ENCODE measurements at regions not wholly inside any gene's neighbourhood (a gene's known extent, or its start where the extent isn't known, plus 50 kb on each side); places are given as distances from the start of the nearest gene placed in this dataset.

DNA sequence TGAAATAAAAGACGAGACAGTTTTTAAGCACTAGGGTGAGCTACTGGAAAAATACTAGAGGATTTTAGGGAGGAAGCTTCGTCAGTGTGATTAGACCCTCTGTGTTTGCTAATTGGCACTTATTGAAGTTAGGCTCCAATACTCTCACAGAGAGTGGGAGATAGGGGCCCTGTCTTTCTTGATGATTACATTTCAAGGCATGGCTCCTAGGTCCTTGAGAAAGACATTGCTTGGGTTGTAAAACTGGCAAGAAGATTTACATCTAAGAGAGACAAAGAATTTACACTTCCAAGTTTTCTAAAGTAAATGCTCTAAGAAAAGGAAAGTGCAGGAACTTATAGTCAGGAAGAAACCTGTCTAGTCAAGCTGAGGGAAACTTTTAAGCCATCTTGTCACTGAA lies 183.2 kb downstream of the C12orf50 start:
- no peaks in the 10 kb centered on the region for H3K9me3 Mint-ChIP-seq
- H3K4me3 ChIP-seq (ENCODE audit: low read length): no peak overlapping the region
- POLR2A ChIA-PET: no interaction called here
- H3K36me3 ChIP-seq (ENCODE audit: insufficient read depth, low read length): no peaks in the 10 kb centered on the region
- H3K27ac Mint-ChIP-seq: no peak overlapping the region
- no peak for ATAC-seq (ENCODE audit: poor library complexity)
- no peaks in the 10 kb centered on the region for H3K4me1 ChIP-seq (ENCODE audit: insufficient read depth, low read length)
- intact Hi-C loops (cut with DNase I, micrococcal nuclease): no loop called here
- no peak overlapping the region for H3K27ac ChIP-seq (ENCODE audit: low read depth in 1 of 2, low read length in 2 of 2)
- H3K4me3 Mint-ChIP-seq: no peak overlapping the region
- TF ChIP-seq, protein P1, sequence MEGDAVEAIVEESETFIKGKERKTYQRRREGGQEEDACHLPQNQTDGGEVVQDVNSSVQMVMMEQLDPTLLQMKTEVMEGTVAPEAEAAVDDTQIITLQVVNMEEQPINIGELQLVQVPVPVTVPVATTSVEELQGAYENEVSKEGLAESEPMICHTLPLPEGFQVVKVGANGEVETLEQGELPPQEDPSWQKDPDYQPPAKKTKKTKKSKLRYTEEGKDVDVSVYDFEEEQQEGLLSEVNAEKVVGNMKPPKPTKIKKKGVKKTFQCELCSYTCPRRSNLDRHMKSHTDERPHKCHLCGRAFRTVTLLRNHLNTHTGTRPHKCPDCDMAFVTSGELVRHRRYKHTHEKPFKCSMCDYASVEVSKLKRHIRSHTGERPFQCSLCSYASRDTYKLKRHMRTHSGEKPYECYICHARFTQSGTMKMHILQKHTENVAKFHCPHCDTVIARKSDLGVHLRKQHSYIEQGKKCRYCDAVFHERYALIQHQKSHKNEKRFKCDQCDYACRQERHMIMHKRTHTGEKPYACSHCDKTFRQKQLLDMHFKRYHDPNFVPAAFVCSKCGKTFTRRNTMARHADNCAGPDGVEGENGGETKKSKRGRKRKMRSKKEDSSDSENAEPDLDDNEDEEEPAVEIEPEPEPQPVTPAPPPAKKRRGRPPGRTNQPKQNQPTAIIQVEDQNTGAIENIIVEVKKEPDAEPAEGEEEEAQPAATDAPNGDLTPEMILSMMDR (IDR thresholded peaks at IDR 0.05): no peak
- H3K27me3 ChIP-seq (ENCODE audit: control insufficient read depth in 1 of 2, insufficient read depth in 2 of 2, low read length in 2 of 2): no peaks in the 10 kb centered on the region
- no peaks in the 10 kb centered on the region for H3K4me1 Mint-ChIP-seq (ENCODE audit: low read depth)
- H3K36me3 Mint-ChIP-seq (ENCODE audit: low read depth): no peaks in the 10 kb centered on the region
- no peaks in the 10 kb centered on the region for H3K9me3 ChIP-seq (ENCODE audit: control insufficient read depth in 1 of 2, insufficient read depth in 1 of 2, low read length in 2 of 2)
- CTCF ChIA-PET: no interaction called here
- DNase-seq: no peak
- peaks cover 14% of the 10 kb centered on the region for H3K27me3 Mint-ChIP-seq

DNA sequence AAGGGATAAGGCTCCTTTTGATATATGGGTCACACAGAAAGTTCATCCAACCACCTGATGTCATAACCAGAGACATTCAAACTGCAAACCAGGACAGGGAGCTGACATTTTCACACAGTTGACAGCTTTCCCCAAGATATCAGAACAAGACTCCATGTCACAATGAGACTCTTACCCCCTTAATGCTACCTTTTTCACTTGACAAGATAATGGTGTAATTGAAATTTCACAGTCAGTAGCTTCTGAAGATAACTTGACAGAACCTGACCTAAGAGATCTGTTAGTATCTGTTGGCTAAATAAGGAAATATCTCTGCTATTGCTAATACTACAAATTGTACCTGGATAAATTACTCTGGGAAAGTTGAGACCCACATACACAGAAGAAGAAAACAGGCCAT lies 187.3 kb downstream of the C12orf50 start:
- H3K36me3 Mint-ChIP-seq (ENCODE audit: low read depth): no peaks in the 10 kb centered on the region
- TF ChIP-seq, protein P1 (IDR thresholded peaks at IDR 0.05): no peak
- Histone ChIP-seq H3K27me3 (ENCODE audit: control insufficient read depth in 1 of 2, insufficient read depth in 2 of 2, low read length in 2 of 2) (no peaks in the 10 kb centered on the region), H3K4me1 (ENCODE audit: insufficient read depth, low read length) (no peaks in the 10 kb centered on the region), H3K36me3 (ENCODE audit: insufficient read depth, low read length) (no peaks in the 10 kb centered on the region), H3K9me3 (ENCODE audit: control insufficient read depth in 1 of 2, insufficient read depth in 1 of 2, low read length in 2 of 2) (no peaks in the 10 kb centered on the region), H3K4me3 (ENCODE audit: low read length) (no peak overlapping the region), H3K27ac (ENCODE audit: low read depth in 1 of 2, low read length in 2 of 2) (no peak overlapping the region)
- ATAC-seq (ENCODE audit: poor library complexity): no peak
- no peak overlapping the region for H3K4me3 Mint-ChIP-seq
- ChIA-PET POLR2A (no interaction called here), CTCF (no interaction called here)
- H3K4me1 Mint-ChIP-seq (ENCODE audit: low read depth): no peaks in the 10 kb centered on the region
- H3K27me3 Mint-ChIP-seq: peaks cover 7% of the 10 kb centered on the region
- intact Hi-C loops (cut with DNase I, micrococcal nuclease): no loop called here
- no peak overlapping the region for H3K27ac Mint-ChIP-seq
- peaks cover 3% of the 10 kb centered on the region for H3K9me3 Mint-ChIP-seq
- no peak for DNase-seq

GRCh38 chr12:87836190-87836589 lies 193.0 kb downstream of the C12orf50 start:
- H3K9me3 Mint-ChIP-seq: peaks cover 3% of the 10 kb centered on the region
- no peaks in the 10 kb centered on the region for H3K4me1 Mint-ChIP-seq (ENCODE audit: low read depth)
- ChIA-PET POLR2A (no interaction called here), CTCF (no interaction called here)
- H3K27ac Mint-ChIP-seq: no peak overlapping the region
- TF ChIP-seq, protein P1 (IDR thresholded peaks at IDR 0.05): no peak
- Histone ChIP-seq H3K27ac (ENCODE audit: low read depth in 1 of 2, low read length in 2 of 2) (no peak overlapping the region), H3K36me3 (ENCODE audit: insufficient read depth, low read length) (no peaks in the 10 kb centered on the region), H3K4me1 (ENCODE audit: insufficient read depth, low read length) (no peaks in the 10 kb centered on the region), H3K9me3 (ENCODE audit: control insufficient read depth in 1 of 2, insufficient read depth in 1 of 2, low read length in 2 of 2) (no peaks in the 10 kb centered on the region), H3K4me3 (ENCODE audit: low read length) (no peak overlapping the region), H3K27me3 (ENCODE audit: control insufficient read depth in 1 of 2, insufficient read depth in 2 of 2, low read length in 2 of 2) (no peaks in the 10 kb centered on the region)
- DNase-seq: no peak
- no peaks in the 10 kb centered on the region for H3K36me3 Mint-ChIP-seq (ENCODE audit: low read depth)
- ATAC-seq (ENCODE audit: poor library complexity): no peak
- intact Hi-C loops (cut with DNase I, micrococcal nuclease): no loop called here
- no peak overlapping the region for H3K4me3 Mint-ChIP-seq
- H3K27me3 Mint-ChIP-seq: no peaks in the 10 kb centered on the region

Data from CD4-positive, alpha-beta T cell (primary cell).